Stimulated activated naive B cell treated with anti-CD40 and anti-IgM and Interleukin-4, amounts not matched to agents 10 μg/mL and 1 μg/mL and 100 μg/mL, for 72 hours (primary cell): ENCODE measurements at regions not wholly inside any gene's neighbourhood (a gene's known extent, or its start where the extent isn't known, plus 50 kb on each side); places are given as distances from the start of the nearest gene placed in this dataset.

Experiments
- ATAC-seq, 2 donors: fragments of 150-1000 bp; cut with Tn5 transposase; replicated peaks; 2 replicates each; pipeline ENCODE4 v1.10.0; 2021; ENCODE audit warnings: moderate library complexity in 1 of 2
- DNase-seq: peaks from one replicate; pipeline ENCODE4 v3.0.0; 2021
- H3K27ac Mint-ChIP-seq: one replicate; pipeline ENCODE4 v1.8.0; 2022; ENCODE audit warnings: mild to moderate bottlenecking, mixed read lengths
- H3K27me3 Mint-ChIP-seq, 2 donors: one replicate each; pipeline ENCODE4 v1.8.0; 2022; ENCODE audit warnings: mixed read lengths in 2 of 2
- H3K36me3 Mint-ChIP-seq, 2 donors: one replicate each; pipeline ENCODE4 v1.8.0; 2022; ENCODE audit warnings: mixed read lengths in 2 of 2, mild to moderate bottlenecking in 1 of 2
- H3K4me1 Mint-ChIP-seq, 2 donors: one replicate each; pipeline ENCODE4 v1.8.0; 2022; ENCODE audit warnings: mixed read lengths in 2 of 2, mild to moderate bottlenecking in 1 of 2
- H3K4me3 Mint-ChIP-seq, 2 donors: one replicate each; pipeline ENCODE4 v1.8.0; 2022; ENCODE audit warnings: mild to moderate bottlenecking in 2 of 2, mixed read lengths in 2 of 2, moderate library complexity in 1 of 2
- H3K9me3 Mint-ChIP-seq, 2 donors: one replicate each; pipeline ENCODE4 v1.8.0; 2022; ENCODE audit warnings: mixed read lengths in 2 of 2, mild to moderate bottlenecking in 1 of 2

DNA sequence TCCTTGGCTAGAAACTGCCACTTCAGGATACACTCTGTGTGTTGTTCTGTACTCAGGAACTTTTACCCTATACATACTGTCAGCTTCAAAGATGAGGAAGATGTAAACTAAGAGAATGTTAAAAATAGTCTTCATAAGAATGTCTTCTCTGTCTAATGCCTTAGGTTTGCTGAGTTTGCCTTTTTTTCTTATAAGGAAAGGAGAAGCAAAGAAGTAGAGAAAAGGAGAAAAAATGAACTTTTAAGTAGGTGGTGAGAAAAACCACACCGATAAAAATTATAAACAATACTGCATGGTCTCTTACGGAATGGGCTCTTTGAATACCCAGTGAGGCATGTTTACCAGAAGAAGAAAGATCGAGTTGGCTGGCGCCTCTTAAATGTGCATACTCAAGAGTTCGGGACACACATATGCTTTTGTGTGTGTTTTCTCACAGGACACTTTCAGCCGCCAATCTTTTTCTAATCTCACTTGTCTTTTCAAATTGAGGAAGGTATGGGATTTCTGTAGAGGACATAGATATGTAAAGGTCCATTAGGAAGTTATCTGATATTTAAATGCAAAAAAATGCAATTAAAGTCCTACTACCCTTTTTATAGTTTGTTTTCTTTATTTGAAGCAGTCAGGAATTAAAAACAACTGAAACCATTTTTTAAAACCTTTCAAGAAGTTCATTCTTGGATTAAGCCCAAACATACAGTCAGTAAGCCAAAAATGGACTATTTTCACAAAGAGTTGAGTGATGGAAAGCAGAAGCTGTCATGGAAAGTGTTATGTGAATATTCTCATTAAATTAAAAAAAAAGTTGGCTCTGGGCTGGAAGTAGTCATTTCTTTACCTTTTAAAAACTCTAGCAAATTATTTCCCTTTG lies 100.6 kb upstream of the MDFIC start:
- no peaks in the 10 kb centered on the region for H3K4me1 Mint-ChIP-seq
- DNase-seq (no peak), ATAC-seq (no peak)
- peaks cover 0 to 4% of the 10 kb centered on the region in 2 donors for H3K27me3 Mint-ChIP-seq
- H3K4me3 Mint-ChIP-seq: no peak overlapping the region
- peaks cover 3 to 5% of the 10 kb centered on the region in 2 donors for H3K9me3 Mint-ChIP-seq
- H3K36me3 Mint-ChIP-seq: peaks cover 4 to 5% of the 10 kb centered on the region in 2 donors
- no peak overlapping the region for H3K27ac Mint-ChIP-seq

DNA sequence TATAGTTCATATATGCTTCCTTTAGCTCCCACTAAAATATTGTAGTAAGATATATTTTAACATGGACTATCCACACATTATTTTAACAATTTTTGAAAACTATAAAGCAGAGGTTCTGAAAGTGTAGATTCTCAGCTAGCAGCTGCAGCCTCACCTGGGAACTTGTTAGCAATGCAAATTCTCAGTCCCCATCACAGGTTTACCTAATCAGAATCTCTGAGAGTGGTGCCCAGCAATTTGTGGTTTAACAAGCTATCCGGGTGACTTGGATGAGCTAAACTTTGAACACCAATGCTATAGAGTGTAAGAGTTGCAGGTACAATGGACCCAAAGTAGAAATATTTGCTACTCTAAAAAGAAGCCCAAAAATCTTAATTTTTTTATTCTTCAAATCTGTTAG lies 99.8 kb upstream of the MDFIC start:
- Mint-ChIP-seq H3K27me3 (peaks cover 0 to 4% of the 10 kb centered on the region in 2 donors), H3K9me3 (peaks cover 5 to 6% of the 10 kb centered on the region in 2 donors), H3K27ac (no peak overlapping the region), H3K36me3 (peaks cover 4 to 5% of the 10 kb centered on the region in 2 donors), H3K4me3 (no peak overlapping the region), H3K4me1 (no peaks in the 10 kb centered on the region)
- ATAC-seq (no peak), DNase-seq (no peak)

DNA sequence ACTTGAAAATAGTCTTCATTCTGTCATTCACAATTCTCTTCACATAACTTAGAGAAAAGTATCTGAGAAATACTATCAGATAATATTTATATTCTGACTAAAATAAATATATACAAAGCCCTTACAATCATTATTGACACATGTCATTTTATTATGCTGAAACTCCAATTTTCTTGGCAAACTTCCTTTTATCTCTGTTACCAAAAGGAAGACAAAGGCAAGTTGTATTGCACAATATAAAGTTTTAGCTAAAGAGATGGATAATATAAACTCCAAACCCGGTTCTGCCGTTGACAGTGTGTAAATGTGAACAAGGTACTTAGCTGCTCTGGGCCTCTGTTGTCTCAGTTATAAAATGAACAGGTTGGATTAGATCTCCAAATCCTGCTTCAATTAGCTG lies 99.0 kb upstream of the MDFIC start:
- H3K27ac Mint-ChIP-seq: no peak overlapping the region

DNA sequence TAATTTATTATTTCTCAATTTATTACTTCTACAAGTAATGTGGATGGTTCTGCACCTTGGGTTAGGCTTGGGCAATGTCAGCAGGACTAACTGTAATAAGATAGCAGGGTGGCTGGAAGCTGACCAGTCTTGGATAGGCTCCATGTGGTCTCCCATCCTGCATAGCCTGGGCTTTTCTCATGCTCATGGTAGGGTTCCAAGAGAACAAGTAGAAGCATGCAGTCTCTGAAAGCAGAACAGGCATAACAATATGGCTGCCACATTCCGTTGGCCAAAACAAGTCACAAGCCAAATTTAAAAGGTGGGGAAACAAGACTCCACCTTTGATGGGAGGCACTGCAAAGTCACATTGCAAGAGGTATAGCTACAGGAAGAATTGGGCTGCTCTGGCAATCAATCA lies 98.6 kb upstream of the MDFIC start:
- Mint-ChIP-seq H3K27me3 (peaks cover 0 to 4% of the 10 kb centered on the region in 2 donors), H3K4me1 (no peaks in the 10 kb centered on the region), H3K4me3 (no peak overlapping the region), H3K27ac (no peak overlapping the region), H3K9me3 (peaks cover 5 to 6% of the 10 kb centered on the region in 2 donors), H3K36me3 (peaks cover 4 to 5% of the 10 kb centered on the region in 2 donors)
- DNase-seq (no peak), ATAC-seq (no peak)

More for the DNA sequence above, 99.0 kb upstream of the MDFIC start:
- no peak for ATAC-seq
- Mint-ChIP-seq H3K9me3 (peaks cover 5 to 6% of the 10 kb centered on the region in 2 donors), H3K27me3 (peaks cover 0 to 4% of the 10 kb centered on the region in 2 donors), H3K36me3 (peaks cover 4 to 5% of the 10 kb centered on the region in 2 donors), H3K4me1 (no peaks in the 10 kb centered on the region), H3K4me3 (no peak overlapping the region)
- no peak for DNase-seq

DNA sequence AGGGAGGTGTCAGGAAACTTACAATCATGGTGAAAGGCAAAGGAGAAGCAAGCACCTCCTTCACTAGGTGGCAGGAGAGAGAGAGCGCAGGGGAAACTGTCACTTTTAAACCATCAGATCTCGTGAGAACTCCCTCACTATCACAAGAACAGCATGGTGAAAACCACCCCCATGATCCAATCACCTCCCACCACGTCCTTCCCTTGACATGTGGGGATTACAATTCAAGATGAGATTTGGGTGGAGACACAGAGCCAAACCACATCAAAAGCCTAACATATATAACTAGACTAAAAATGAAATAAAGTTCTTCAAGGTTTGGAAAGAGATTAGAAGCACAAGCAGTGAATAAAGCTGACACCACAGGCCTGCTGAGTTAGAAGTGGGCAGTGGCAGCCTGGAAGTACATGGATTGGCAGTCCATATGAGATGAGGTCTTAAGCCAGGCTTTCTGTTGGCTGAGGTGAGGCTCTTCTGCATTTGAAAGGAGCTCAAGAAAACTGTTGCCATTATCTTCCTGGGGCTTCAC lies 96.4 kb upstream of the MDFIC start:
- peaks cover 4 to 5% of the 10 kb centered on the region in 2 donors for H3K36me3 Mint-ChIP-seq
- peaks cover 5 to 6% of the 10 kb centered on the region in 2 donors for H3K9me3 Mint-ChIP-seq
- DNase-seq (no peak), ATAC-seq (no peak)
- no peak overlapping the region for H3K4me3 Mint-ChIP-seq
- H3K27ac Mint-ChIP-seq: no peak overlapping the region
- H3K4me1 Mint-ChIP-seq: no peaks in the 10 kb centered on the region
- H3K27me3 Mint-ChIP-seq: no peaks in the 10 kb centered on the region

DNA sequence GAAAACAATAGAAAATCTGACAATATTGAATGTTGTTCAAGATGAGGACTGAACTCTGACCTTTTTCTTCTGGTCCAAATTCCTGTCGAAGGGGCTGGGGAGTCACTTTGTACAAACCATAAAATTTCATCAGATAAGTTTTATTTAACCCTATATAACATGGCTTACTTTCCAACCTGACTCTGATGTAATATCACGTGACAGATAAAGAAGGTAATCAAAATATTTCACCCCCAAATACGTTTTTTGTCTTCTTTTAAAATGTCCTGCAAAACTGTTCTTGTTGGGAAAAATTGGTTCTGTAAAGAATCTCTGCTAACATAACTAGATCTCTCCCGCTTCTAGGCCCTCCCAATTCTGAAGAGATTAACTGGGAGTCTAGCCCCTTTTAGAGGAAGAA lies 90.9 kb upstream of the MDFIC start:
- H3K9me3 Mint-ChIP-seq: peaks cover 2 to 5% of the 10 kb centered on the region in 2 donors
- no peak overlapping the region for H3K27ac Mint-ChIP-seq
- peaks cover 2% of the 10 kb centered on the region in 2 donors for H3K36me3 Mint-ChIP-seq
- DNase-seq (no peak), ATAC-seq (no peak)
- H3K4me3 Mint-ChIP-seq: no peak overlapping the region
- H3K27me3 Mint-ChIP-seq: no peaks in the 10 kb centered on the region
- peaks cover 0 to 1% of the 10 kb centered on the region in 2 donors for H3K4me1 Mint-ChIP-seq

DNA sequence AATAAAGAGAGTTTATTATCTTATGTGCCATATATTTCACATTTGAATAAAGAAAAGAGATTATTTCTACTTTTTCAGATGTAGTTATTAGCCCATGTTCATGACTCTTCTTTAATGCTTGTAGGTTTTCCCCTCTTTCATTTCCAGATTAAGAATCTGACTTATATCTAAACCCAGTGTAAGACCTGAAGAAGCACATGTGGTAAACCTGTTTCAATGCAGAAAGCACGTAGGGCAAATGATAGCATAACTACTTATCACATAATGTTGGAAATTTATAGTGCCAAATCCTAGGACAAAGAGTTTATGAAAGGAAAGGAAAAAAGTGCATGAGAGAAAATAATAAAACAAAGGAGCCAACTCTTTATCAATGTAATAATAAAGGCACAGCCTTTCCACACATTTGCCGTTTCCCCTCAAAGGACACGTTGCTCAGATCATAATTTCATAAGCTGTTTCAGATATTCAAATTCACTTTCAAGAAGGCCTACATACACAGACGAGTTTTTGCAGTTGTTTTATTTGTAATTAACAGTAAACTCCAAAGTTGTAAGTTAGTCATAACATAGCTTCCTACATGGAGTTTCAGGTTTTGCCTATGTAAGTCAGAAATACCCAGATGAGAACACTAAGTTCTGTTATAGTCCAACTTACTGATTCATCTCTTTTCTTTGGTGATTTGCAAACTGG lies 88.8 kb upstream of the MDFIC start:
- no peak for DNase-seq
- Mint-ChIP-seq H3K4me3 (no peak overlapping the region), H3K27me3 (peaks cover 0 to 4% of the 10 kb centered on the region in 2 donors), H3K9me3 (no peaks in the 10 kb centered on the region), H3K27ac (no peak overlapping the region), H3K4me1 (peaks cover 0 to 1% of the 10 kb centered on the region in 2 donors), H3K36me3 (no peaks in the 10 kb centered on the region)
- peak; percentile 41 to 87 for ATAC-seq

DNA sequence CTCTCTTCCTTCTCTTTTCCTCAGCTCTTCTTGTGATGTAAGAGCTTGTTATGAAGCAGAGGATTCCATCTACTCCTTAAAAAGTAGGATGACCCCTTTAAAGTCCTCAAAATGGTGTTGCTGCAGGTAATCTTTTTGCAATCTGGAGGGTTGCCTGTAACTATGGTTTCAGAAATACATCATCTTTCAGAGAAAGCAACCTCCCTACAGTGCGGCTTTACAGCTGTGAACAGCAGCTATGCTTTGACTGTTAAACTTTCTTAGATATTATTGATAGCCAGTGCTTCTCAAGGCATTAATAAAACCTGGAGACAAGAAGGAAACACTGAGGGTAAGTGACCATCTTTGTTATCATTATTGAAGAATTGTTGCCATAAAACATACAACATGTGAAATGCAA lies 86.6 kb upstream of the MDFIC start:
- peaks cover 0 to 1% of the 10 kb centered on the region in 2 donors for H3K4me1 Mint-ChIP-seq
- H3K36me3 Mint-ChIP-seq: no peaks in the 10 kb centered on the region
- no peak for DNase-seq
- ATAC-seq: no peak
- H3K4me3 Mint-ChIP-seq: no peak overlapping the region
- H3K9me3 Mint-ChIP-seq: no peaks in the 10 kb centered on the region
- H3K27me3 Mint-ChIP-seq: peaks cover 0 to 4% of the 10 kb centered on the region in 2 donors
- no peak overlapping the region for H3K27ac Mint-ChIP-seq

DNA sequence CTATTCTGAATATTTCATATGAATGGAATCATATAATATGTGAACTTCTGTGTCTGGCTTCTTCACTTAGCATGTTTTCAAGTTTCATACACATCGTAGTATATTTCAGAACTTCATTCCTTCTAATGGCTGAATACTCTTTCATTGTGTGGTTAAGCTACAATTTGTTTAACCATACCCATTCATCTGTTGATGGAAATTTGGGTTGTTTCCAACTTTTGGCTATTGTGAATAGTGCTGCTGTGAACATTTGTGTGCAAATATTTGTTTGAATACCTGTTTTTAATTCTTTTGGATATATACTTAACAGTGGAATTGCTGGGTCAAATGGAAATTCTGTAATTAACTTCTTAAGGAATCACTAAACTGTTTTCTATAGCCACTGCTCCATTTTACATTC lies 86.0 kb upstream of the MDFIC start:
- DNase-seq: no peak
- peaks cover 0 to 4% of the 10 kb centered on the region in 2 donors for H3K27me3 Mint-ChIP-seq
- H3K4me3 Mint-ChIP-seq: no peak overlapping the region
- no peaks in the 10 kb centered on the region for H3K9me3 Mint-ChIP-seq
- peaks cover 0 to 1% of the 10 kb centered on the region in 2 donors for H3K4me1 Mint-ChIP-seq
- no peaks in the 10 kb centered on the region for H3K36me3 Mint-ChIP-seq
- no peak for ATAC-seq
- no peak overlapping the region for H3K27ac Mint-ChIP-seq

DNA sequence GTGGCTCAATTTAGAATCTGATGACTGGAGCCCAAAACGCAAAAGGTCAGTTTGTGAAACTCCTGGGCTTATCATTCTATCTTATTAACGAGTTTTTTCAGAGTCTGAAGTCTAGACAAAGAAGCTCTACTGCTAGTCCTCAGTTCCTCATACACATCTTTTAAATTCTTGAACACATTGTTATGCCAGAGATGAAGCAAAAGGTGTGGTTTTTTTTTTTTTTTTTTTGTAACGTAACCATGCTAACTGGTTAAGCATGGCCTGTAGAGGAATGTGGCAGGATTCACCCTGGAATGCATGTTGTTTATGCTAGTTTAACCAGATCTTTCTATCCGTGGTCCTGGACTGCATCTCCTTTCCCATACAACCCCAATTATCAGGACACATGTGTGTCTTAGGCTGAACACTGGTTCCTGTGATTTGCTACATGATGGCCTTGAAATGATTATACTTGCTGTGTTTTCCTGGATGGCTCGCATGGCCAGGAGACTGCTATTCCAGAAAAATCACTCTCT lies 79.3 kb upstream of the MDFIC start:
- Mint-ChIP-seq H3K9me3 (no peaks in the 10 kb centered on the region), H3K36me3 (no peaks in the 10 kb centered on the region), H3K4me1 (no peaks in the 10 kb centered on the region), H3K27me3 (peaks cover 0 to 5% of the 10 kb centered on the region in 2 donors), H3K27ac (no peak overlapping the region), H3K4me3 (no peak overlapping the region)
- ATAC-seq (no peak), DNase-seq (no peak)

DNA sequence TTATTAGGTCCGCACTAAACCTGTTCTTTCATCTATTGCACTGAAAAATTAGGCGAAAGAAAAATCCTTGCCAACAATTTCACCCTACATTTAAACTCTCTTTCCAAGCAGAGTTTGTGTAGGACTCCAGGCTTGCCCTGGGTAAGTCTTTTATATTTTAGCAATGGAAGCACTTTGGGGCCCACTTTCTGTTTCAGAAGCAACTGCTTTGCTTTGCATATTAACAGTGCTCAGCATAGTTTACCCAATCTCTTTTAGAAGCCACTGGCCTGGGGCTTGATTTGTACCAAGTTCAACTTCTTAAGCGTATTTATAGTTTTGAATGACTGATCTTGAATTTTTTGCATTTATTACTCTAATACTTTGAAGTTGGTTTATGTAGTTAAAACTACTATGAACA lies 78.8 kb upstream of the MDFIC start:
- DNase-seq: no peak

DNA sequence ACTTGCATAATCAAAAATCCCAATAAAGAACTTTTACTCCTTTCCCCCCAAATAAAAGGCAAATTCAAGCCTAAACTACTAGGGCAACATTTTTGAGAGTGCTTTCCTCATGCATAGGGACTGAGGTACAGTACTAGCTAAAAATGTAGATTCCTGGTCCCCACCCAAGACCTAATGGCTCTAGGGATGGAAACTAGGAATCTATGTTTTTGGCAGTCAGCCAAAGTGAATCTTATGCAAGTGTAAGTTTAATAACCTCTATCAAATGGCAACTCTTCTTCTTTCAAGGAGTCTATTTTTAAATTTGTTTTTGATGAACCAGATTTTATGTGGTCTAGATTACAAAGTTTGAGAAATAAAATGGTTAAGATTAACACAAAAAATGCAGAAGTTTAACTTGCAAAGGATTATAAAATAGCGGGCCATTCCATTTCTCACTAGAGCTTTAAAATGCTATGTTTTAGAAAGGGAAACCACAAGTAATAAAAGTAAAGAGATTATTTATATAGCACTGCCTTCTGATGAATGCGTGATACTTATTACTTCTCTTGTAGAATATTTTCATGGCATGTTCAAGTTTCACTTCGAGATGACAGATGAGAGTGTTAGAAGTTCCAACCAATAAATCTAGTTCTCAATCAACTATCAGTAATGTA lies 70.4 kb upstream of the MDFIC start:
- ATAC-seq: no peak
- H3K4me1 Mint-ChIP-seq: no peaks in the 10 kb centered on the region
- H3K27ac Mint-ChIP-seq: no peak overlapping the region
- no peaks in the 10 kb centered on the region for H3K36me3 Mint-ChIP-seq
- H3K9me3 Mint-ChIP-seq: no peaks in the 10 kb centered on the region
- no peak overlapping the region for H3K4me3 Mint-ChIP-seq
- no peak for DNase-seq
- H3K27me3 Mint-ChIP-seq: peaks cover 0 to 3% of the 10 kb centered on the region in 2 donors

More for the DNA sequence above, 78.8 kb upstream of the MDFIC start:
- no peak overlapping the region for H3K4me3 Mint-ChIP-seq
- no peaks in the 10 kb centered on the region for H3K36me3 Mint-ChIP-seq
- no peaks in the 10 kb centered on the region for H3K4me1 Mint-ChIP-seq
- H3K27me3 Mint-ChIP-seq: peaks cover 0 to 5% of the 10 kb centered on the region in 2 donors
- H3K9me3 Mint-ChIP-seq: no peaks in the 10 kb centered on the region
- ATAC-seq: no peak
- no peak overlapping the region for H3K27ac Mint-ChIP-seq

DNA sequence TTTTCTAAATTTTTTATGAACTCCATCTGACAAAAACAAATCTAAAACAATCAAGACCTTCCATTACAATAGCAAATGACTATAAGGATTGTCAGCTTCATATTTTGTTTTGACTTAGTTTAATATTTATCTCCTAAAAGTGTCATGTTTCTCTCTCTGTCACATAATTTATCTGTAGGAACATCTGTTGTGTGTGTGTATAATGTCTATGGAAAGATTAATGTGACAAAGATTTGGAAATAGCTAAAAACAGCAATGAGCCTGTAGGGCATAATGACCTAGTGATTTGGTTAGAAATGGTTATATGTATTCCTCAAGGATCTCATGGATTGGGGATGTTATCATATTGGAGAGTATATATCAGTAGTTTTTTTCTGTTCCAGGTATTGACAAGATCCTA lies 69.6 kb upstream of the MDFIC start:
- DNase-seq (no peak), ATAC-seq (no peak)
- Mint-ChIP-seq H3K9me3 (no peaks in the 10 kb centered on the region), H3K4me1 (no peaks in the 10 kb centered on the region), H3K27me3 (peaks cover 0 to 3% of the 10 kb centered on the region in 2 donors), H3K36me3 (no peaks in the 10 kb centered on the region), H3K27ac (no peak overlapping the region), H3K4me3 (no peak overlapping the region)

DNA sequence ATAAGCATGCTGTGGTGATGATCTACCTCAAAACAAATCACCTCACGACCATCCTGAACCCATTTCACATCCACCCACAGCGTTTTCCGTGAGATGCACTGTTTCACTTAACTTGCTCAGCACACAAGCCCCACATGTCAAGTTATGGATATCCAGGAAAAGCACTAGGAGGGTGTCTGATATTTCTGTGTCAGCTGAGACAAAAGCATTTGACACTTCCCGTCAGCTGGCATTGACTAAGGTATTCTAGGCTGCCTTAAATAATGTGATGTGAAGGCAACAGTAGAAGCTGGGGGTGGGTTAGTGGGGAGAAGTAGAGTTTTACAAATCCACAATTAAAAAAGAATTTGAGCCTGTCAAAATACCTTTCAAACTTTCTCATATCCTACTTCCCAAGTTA lies 68.7 kb upstream of the MDFIC start:
- no peak overlapping the region for H3K4me3 Mint-ChIP-seq
- no peaks in the 10 kb centered on the region for H3K4me1 Mint-ChIP-seq
- ATAC-seq (no peak), DNase-seq (no peak)
- H3K36me3 Mint-ChIP-seq: no peaks in the 10 kb centered on the region
- peaks cover 1 to 3% of the 10 kb centered on the region in 2 donors for H3K27me3 Mint-ChIP-seq
- H3K9me3 Mint-ChIP-seq: no peaks in the 10 kb centered on the region
- H3K27ac Mint-ChIP-seq: no peak overlapping the region
